ENCODE measurements at regions not wholly inside any gene's neighbourhood (a gene's known extent, or its start where the extent isn't known, plus 50 kb on each side); places are given as distances from the start of the nearest gene placed in this dataset.

GRCh38 chr10:8211631-8212030, 157.1 kb downstream of the GATA3 start:
- H4K8ac ChIP-seq (ENCODE audit: low read depth, low read length): no peak overlapping the region
- H3K18ac ChIP-seq (ENCODE audit: low read length): no peak overlapping the region
- H4K91ac ChIP-seq (ENCODE audit: low read depth, low read length): peak overlapping the region; percentile 71
- no peak overlapping the region for H3K4me2 ChIP-seq (ENCODE audit: low read length)
- no peak overlapping the region for H3K4ac ChIP-seq (ENCODE audit: low read depth, low read length)
- no peak overlapping the region for H4K12ac ChIP-seq (ENCODE audit: low read depth, low read length)
- H3K36me3 ChIP-seq (ENCODE audit: control insufficient read depth in 1 of 2, insufficient read depth in 2 of 2, low read length in 2 of 2): no peaks in the 10 kb centered on the region
- peaks cover 2% of the 10 kb centered on the region for H3K79me2 ChIP-seq (ENCODE audit: control insufficient read depth, insufficient read depth, low read length, poor library complexity)
- no peaks in the 10 kb centered on the region for H3K27me3 ChIP-seq (ENCODE audit: insufficient read depth, low read length)
- H3K9me3 ChIP-seq (ENCODE audit: insufficient read depth, low read depth, low read length): no peaks in the 10 kb centered on the region
- no peak overlapping the region for H2BK12ac ChIP-seq (ENCODE audit: low read length)
- no peak overlapping the region for H3K27ac ChIP-seq (ENCODE audit: low read depth, low read length)
- H2AK5ac ChIP-seq (ENCODE audit: low read length): no peak overlapping the region
- H2AFZ ChIP-seq (ENCODE audit: insufficient read depth, low read length, poor library complexity): no peak overlapping the region
- H2BK5ac ChIP-seq (ENCODE audit: low read depth, low read length, poor library complexity): peak overlapping the region; percentile 21
- peaks cover 0 to 9% of the 10 kb centered on the region in 2 experiments for H3K4me1 ChIP-seq (ENCODE audit: control insufficient read depth in 1 of 2, insufficient read depth in 2 of 2, low read length in 2 of 2)
- no CpG with 5 or more reads among the region's 4 CpGs for WGBS (ENCODE audit: extremely low coverage, insufficient coverage, insufficient read length)
- H3K79me1 ChIP-seq (ENCODE audit: low read length): peaks cover 5% of the 10 kb centered on the region
- H2BK120ac ChIP-seq (ENCODE audit: insufficient read depth, low read length, poor library complexity): no peak overlapping the region
- H3K23ac ChIP-seq (ENCODE audit: low read length): no peak overlapping the region
- H3K4me3 ChIP-seq (ENCODE audit: low read depth, low read length): no peak overlapping the region
- H3K9ac ChIP-seq (ENCODE audit: low read length): no peak overlapping the region
- peak; percentile 63 to 85 for DNase-seq
- no peak overlapping the region for H3K14ac ChIP-seq (ENCODE audit: low read length)

DNA sequence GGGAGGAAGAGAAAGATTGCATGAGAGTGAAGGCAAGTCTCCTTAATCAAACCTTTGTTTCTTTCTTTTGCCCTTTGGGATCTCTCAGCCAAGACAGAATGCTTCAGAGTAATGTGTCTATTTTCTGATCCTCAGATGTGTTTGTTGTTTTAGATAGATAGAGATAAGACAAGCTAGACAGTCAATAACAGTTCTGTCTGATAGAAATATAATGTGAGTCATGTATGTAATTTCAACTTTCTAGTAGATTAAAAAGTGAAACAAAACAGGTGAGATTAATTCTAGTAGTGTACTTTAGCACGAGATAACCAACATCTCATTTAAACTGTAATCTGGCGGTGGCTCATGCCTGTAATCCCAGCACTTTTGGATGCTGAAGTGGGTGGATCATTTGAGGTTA, 159.2 kb downstream of the GATA3 start:
- Histone ChIP-seq H3K18ac (ENCODE audit: low read length) (no peak overlapping the region), H2AK5ac (ENCODE audit: low read length) (no peak overlapping the region), H3K79me1 (ENCODE audit: low read length) (peaks cover 5% of the 10 kb centered on the region), H3K27ac (ENCODE audit: low read depth, low read length) (no peak overlapping the region), H2AFZ (ENCODE audit: insufficient read depth, low read length, poor library complexity) (no peak overlapping the region), H3K4me3 (ENCODE audit: low read depth, low read length) (no peak overlapping the region), H4K12ac (ENCODE audit: low read depth, low read length) (no peak overlapping the region), H3K36me3 (ENCODE audit: control insufficient read depth in 1 of 2, insufficient read depth in 2 of 2, low read length in 2 of 2) (no peaks in the 10 kb centered on the region), H2BK120ac (ENCODE audit: insufficient read depth, low read length, poor library complexity) (peak overlapping the region; percentile 73), H2BK5ac (ENCODE audit: low read depth, low read length, poor library complexity) (peak overlapping the region; percentile 27), H3K4me1 (ENCODE audit: control insufficient read depth in 1 of 2, insufficient read depth in 2 of 2, low read length in 2 of 2) (peaks cover 0 to 9% of the 10 kb centered on the region in 2 experiments), H3K79me2 (ENCODE audit: control insufficient read depth, insufficient read depth, low read length, poor library complexity) (peaks cover 2% of the 10 kb centered on the region), H4K8ac (ENCODE audit: low read depth, low read length) (no peak overlapping the region), H3K14ac (ENCODE audit: low read length) (no peak overlapping the region), H3K4me2 (ENCODE audit: low read length) (no peak overlapping the region), H2BK12ac (ENCODE audit: low read length) (no peak overlapping the region), H4K91ac (ENCODE audit: low read depth, low read length) (peak overlapping the region; percentile 43), H3K27me3 (ENCODE audit: insufficient read depth, low read length) (no peaks in the 10 kb centered on the region), H3K9ac (ENCODE audit: low read length) (no peak overlapping the region), H3K9me3 (ENCODE audit: insufficient read depth, low read depth, low read length) (no peaks in the 10 kb centered on the region), H3K23ac (ENCODE audit: low read length) (no peak overlapping the region), H3K4ac (ENCODE audit: low read depth, low read length) (no peak overlapping the region)
- no CpG with 5 or more reads among the region's 2 CpGs for WGBS (ENCODE audit: extremely low coverage, insufficient coverage, insufficient read length)
- DNase-seq: no peak

DNA sequence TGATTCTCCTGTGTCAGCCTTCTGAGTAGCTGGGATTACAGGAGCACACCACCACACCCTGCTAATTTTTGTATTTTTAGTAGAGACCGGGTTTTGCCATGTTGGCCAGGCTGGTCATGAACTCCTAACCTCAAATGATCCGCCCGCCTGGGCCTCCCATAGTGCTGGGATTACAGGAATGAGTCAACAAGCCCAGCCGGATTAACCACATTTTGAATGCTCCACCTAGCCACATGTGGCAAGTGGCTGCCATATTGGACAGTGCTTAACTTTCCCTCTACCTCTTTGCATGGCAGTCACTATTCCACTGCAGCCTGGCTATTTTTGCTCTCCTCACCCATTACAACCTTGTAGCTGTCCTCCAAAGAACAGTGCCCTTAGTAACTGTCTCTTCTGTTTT, 160.1 kb downstream of the GATA3 start:
- H3K27ac ChIP-seq (ENCODE audit: low read depth, low read length): no peak overlapping the region
- H3K4me1 ChIP-seq (ENCODE audit: control insufficient read depth in 1 of 2, insufficient read depth in 2 of 2, low read length in 2 of 2): peaks cover 0 to 9% of the 10 kb centered on the region in 2 experiments
- H4K91ac ChIP-seq (ENCODE audit: low read depth, low read length): no peak overlapping the region
- no peak overlapping the region for H2BK120ac ChIP-seq (ENCODE audit: insufficient read depth, low read length, poor library complexity)
- H4K12ac ChIP-seq (ENCODE audit: low read depth, low read length): no peak overlapping the region
- H3K4me3 ChIP-seq (ENCODE audit: low read depth, low read length): no peak overlapping the region
- WGBS (ENCODE audit: extremely low coverage, insufficient coverage, insufficient read length): no CpG with 5 or more reads among the region's 4 CpGs
- no peaks in the 10 kb centered on the region for H3K9me3 ChIP-seq (ENCODE audit: insufficient read depth, low read depth, low read length)
- no peak overlapping the region for H4K8ac ChIP-seq (ENCODE audit: low read depth, low read length)
- H3K79me2 ChIP-seq (ENCODE audit: control insufficient read depth, insufficient read depth, low read length, poor library complexity): peaks cover 2% of the 10 kb centered on the region
- no peak overlapping the region for H3K23ac ChIP-seq (ENCODE audit: low read length)
- no peak overlapping the region for H3K18ac ChIP-seq (ENCODE audit: low read length)
- H3K4me2 ChIP-seq (ENCODE audit: low read length): no peak overlapping the region
- peak; percentile 71 to 84 for DNase-seq
- no peak overlapping the region for H3K4ac ChIP-seq (ENCODE audit: low read depth, low read length)
- no peak overlapping the region for H3K9ac ChIP-seq (ENCODE audit: low read length)
- H3K14ac ChIP-seq (ENCODE audit: low read length): no peak overlapping the region
- no peak overlapping the region for H2BK5ac ChIP-seq (ENCODE audit: low read depth, low read length, poor library complexity)
- no peak overlapping the region for H2BK12ac ChIP-seq (ENCODE audit: low read length)
- H2AFZ ChIP-seq (ENCODE audit: insufficient read depth, low read length, poor library complexity): no peak overlapping the region
- no peak overlapping the region for H2AK5ac ChIP-seq (ENCODE audit: low read length)
- H3K36me3 ChIP-seq (ENCODE audit: control insufficient read depth in 1 of 2, insufficient read depth in 2 of 2, low read length in 2 of 2): no peaks in the 10 kb centered on the region
- H3K79me1 ChIP-seq (ENCODE audit: low read length): peaks cover 5% of the 10 kb centered on the region
- no peaks in the 10 kb centered on the region for H3K27me3 ChIP-seq (ENCODE audit: insufficient read depth, low read length)

- no peak overlapping the region for H2BK5ac ChIP-seq (ENCODE audit: low read depth, low read length, poor library complexity)
- H2AFZ ChIP-seq (ENCODE audit: insufficient read depth, low read length, poor library complexity): no peak overlapping the region
- H3K23ac ChIP-seq (ENCODE audit: low read length): no peak overlapping the region
- no peak overlapping the region for H3K18ac ChIP-seq (ENCODE audit: low read length)
- H4K91ac ChIP-seq (ENCODE audit: low read depth, low read length): no peak overlapping the region
- H3K36me3 ChIP-seq (ENCODE audit: control insufficient read depth in 1 of 2, insufficient read depth in 2 of 2, low read length in 2 of 2): no peaks in the 10 kb centered on the region
- H3K4me3 ChIP-seq (ENCODE audit: low read depth, low read length): no peak overlapping the region
- no peaks in the 10 kb centered on the region for H3K27me3 ChIP-seq (ENCODE audit: insufficient read depth, low read length)
- no peak overlapping the region for H3K14ac ChIP-seq (ENCODE audit: low read length)
- H3K9me3 ChIP-seq (ENCODE audit: insufficient read depth, low read depth, low read length): no peaks in the 10 kb centered on the region
- no peak overlapping the region for H3K27ac ChIP-seq (ENCODE audit: low read depth, low read length)
- H2BK12ac ChIP-seq (ENCODE audit: low read length): no peak overlapping the region
- DNase-seq: no peak
- peaks cover 2% of the 10 kb centered on the region for H3K79me2 ChIP-seq (ENCODE audit: control insufficient read depth, insufficient read depth, low read length, poor library complexity)
- no peak overlapping the region for H2BK120ac ChIP-seq (ENCODE audit: insufficient read depth, low read length, poor library complexity)
- no peak overlapping the region for H4K8ac ChIP-seq (ENCODE audit: low read depth, low read length)
- H3K4me2 ChIP-seq (ENCODE audit: low read length): no peak overlapping the region
- H2AK5ac ChIP-seq (ENCODE audit: low read length): no peak overlapping the region
- H3K4me1 ChIP-seq (ENCODE audit: control insufficient read depth in 1 of 2, insufficient read depth in 2 of 2, low read length in 2 of 2): peaks cover 0 to 5% of the 10 kb centered on the region in 2 experiments
- H3K79me1 ChIP-seq (ENCODE audit: low read length): peaks cover 5% of the 10 kb centered on the region
- no peak overlapping the region for H4K12ac ChIP-seq (ENCODE audit: low read depth, low read length)
- H3K4ac ChIP-seq (ENCODE audit: low read depth, low read length): no peak overlapping the region
- H3K9ac ChIP-seq (ENCODE audit: low read length): no peak overlapping the region
These were observed 162.4 kb downstream of the GATA3 start for GRCh38 chr10:8216893-8217292.
